ENCODE measurements at regions not wholly inside any gene's neighbourhood (a gene's known extent, or its start where the extent isn't known, plus 50 kb on each side); places are given as distances from the start of the nearest gene placed in this dataset.
A peak's percentile ranks its signal among the peaks of the same experiment; 100 is the strongest.

- H3K9me3 ChIP-seq (ENCODE audit: insufficient read depth, low read depth): no peaks in the 10 kb centered on the region
- H2AFZ ChIP-seq: no peak overlapping the region
- POLR2A ChIA-PET (ENCODE audit: unreplicated experiment): no interaction called here
- no peaks in the 10 kb centered on the region for H3K36me3 ChIP-seq (ENCODE audit: low read depth)
- no peak overlapping the region for H3K4me2 ChIP-seq
- H3K27me3 ChIP-seq (ENCODE audit: insufficient read depth, low read depth): 0 out of 2 replicates have a peak, but pooled peaks cover 4% of the 10 kb centered on the region
- no peaks in the 10 kb centered on the region for H3F3A ChIP-seq (ENCODE audit: insufficient read depth, low read depth)
- no peak overlapping the region for H3K4me3 ChIP-seq
- TF ChIP-seq CTCF (conservative IDR thresholded peaks at IDR 0.05) (peak; percentile 41; the same call in 1 of the 2 replicates), EZH2 (IDR thresholded peaks at IDR 0.05; ENCODE audit: low read depth) (no peak)
- intact Hi-C loops (cut with micrococcal nuclease; ENCODE audit: unreplicated experiment): no loop called here
- H3K4me1 ChIP-seq (replicated peaks; ENCODE audit: insufficient read depth): no peaks in the 10 kb centered on the region
- H3K79me2 ChIP-seq (ENCODE audit: low read depth): no peaks in the 10 kb centered on the region
- H4K20me1 ChIP-seq (ENCODE audit: insufficient read depth): no peaks in the 10 kb centered on the region
- H3K9me2 ChIP-seq (ENCODE audit: insufficient read depth): no peaks in the 10 kb centered on the region
- DNase-seq: peak in 1 of 2 experiments; percentile 17
- CTCF ChIA-PET: interaction anchor here (0.5 to 0.6 kb wide), 2 partner anchors 42 to 812 kb away, joined by 3 to 5 read pairs; no protein-coding TSS in a partner anchor
- no peak overlapping the region for H3K27ac ChIP-seq
- BruUV-seq (replicated peaks): no TSS peak
These were observed 76.2 kb upstream of the C2CD4B start for GRCh38 chr15:62241135-62241770.

- CTCF ChIA-PET: no interaction called here
- Histone ChIP-seq H3K9me2 (ENCODE audit: insufficient read depth) (no peaks in the 10 kb centered on the region), H3K27me3 (ENCODE audit: insufficient read depth, low read depth) (0 out of 2 replicates have a peak, but pooled peaks cover 4% of the 10 kb centered on the region), H3K36me3 (ENCODE audit: low read depth) (no peaks in the 10 kb centered on the region), H3K79me2 (ENCODE audit: low read depth) (no peaks in the 10 kb centered on the region), H4K20me1 (ENCODE audit: insufficient read depth) (no peaks in the 10 kb centered on the region), H3K4me3 (no peak overlapping the region), H3K4me2 (no peak overlapping the region), H2AFZ (no peak overlapping the region), H3F3A (ENCODE audit: insufficient read depth, low read depth) (no peaks in the 10 kb centered on the region), H3K4me1 (replicated peaks; ENCODE audit: insufficient read depth) (no peaks in the 10 kb centered on the region), H3K27ac (no peak overlapping the region), H3K9me3 (ENCODE audit: insufficient read depth, low read depth) (no peaks in the 10 kb centered on the region)
- no peak for TF ChIP-seq EZH2 (IDR thresholded peaks at IDR 0.05; ENCODE audit: low read depth)
- no peak for TF ChIP-seq CTCF (conservative IDR thresholded peaks at IDR 0.05)
- no TSS peak for BruUV-seq (replicated peaks)
- intact Hi-C loops (cut with micrococcal nuclease; ENCODE audit: unreplicated experiment): no loop called here
- POLR2A ChIA-PET (ENCODE audit: unreplicated experiment): no interaction called here
- no peak for DNase-seq
These were observed 77.9 kb upstream of the C2CD4B start for GRCh38 chr15:62242999-62243398.

- Histone ChIP-seq H3K4me2 (no peak overlapping the region), H3K79me2 (ENCODE audit: low read depth) (no peaks in the 10 kb centered on the region), H3K27me3 (ENCODE audit: insufficient read depth, low read depth) (0 out of 2 replicates have a peak, but pooled peaks cover 4% of the 10 kb centered on the region), H3F3A (ENCODE audit: insufficient read depth, low read depth) (no peaks in the 10 kb centered on the region), H3K4me3 (no peak overlapping the region), H3K9me3 (ENCODE audit: insufficient read depth, low read depth) (no peaks in the 10 kb centered on the region), H4K20me1 (ENCODE audit: insufficient read depth) (no peaks in the 10 kb centered on the region), H3K36me3 (ENCODE audit: low read depth) (no peaks in the 10 kb centered on the region), H3K27ac (no peak overlapping the region), H3K9me2 (ENCODE audit: insufficient read depth) (no peaks in the 10 kb centered on the region), H3K4me1 (replicated peaks; ENCODE audit: insufficient read depth) (no peaks in the 10 kb centered on the region), H2AFZ (no peak overlapping the region)
- POLR2A ChIA-PET (ENCODE audit: unreplicated experiment): no interaction called here
- no peak for TF ChIP-seq EZH2 (IDR thresholded peaks at IDR 0.05; ENCODE audit: low read depth)
- TF ChIP-seq CTCF (conservative IDR thresholded peaks at IDR 0.05): no peak
- CTCF ChIA-PET: no interaction called here
- intact Hi-C loops (cut with micrococcal nuclease; ENCODE audit: unreplicated experiment): no loop called here
- DNase-seq: no peak
- no TSS peak for BruUV-seq (replicated peaks)
These were observed 79.7 kb upstream of the C2CD4B start for GRCh38 chr15:62244762-62245161.
